A204.1 (cell line): ENCODE measurements at regions not wholly inside any gene's neighbourhood (a gene's known extent, or its start where the extent isn't known, plus 50 kb on each side); places are given as distances from the start of the nearest gene placed in this dataset.
"Not testable (repeated sequence)": the region's sequence is repeated elsewhere in the genome, so short reads cannot be mapped to it uniquely, and the experiment has no call there.

Source experiments
- FAIRE-seq: peaks from 2 replicates; lab custom pipeline; 2012; peaks lifted over from hg19 to GRCh38; lab: Jason Lieb, UNC

DNA sequence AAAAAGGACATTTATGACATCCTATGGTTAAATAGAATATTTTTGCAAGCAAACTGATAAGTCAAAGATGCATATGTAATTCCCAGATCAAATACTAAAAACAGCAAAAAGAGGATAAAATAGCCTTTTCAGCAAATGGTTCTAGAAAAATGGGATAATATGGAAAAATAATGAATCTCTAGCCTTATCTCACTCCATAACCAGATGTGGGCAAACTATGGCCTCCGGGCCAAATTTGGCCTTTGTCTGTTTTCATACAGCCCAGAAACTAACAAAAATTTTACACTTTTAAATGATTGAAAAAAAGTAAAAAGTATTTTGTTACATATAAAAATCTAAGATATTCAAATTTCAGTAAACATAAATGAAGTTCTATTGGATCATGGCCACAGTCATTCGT, 215.4 kb upstream of the PRSS1 start:
- no peak for FAIRE-seq

DNA sequence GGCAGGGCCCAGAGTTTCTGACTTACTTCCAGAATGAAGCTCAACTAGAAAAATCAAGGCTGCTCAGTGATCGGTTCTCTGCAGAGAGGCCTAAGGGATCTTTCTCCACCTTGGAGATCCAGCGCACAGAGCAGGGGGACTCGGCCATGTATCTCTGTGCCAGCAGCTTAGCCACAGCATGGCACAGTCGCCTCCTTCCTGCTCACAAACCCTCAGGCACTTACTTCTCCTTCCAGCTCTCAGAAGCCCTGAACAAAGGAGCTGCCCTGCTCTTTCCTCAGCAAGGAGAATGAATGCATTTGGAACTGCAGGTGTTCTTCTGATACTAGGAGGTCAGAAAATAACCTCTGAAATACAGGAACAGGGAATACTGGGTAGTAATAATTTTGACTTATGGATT, 219.7 kb upstream of the PRSS1 start:
- no peak for FAIRE-seq

DNA sequence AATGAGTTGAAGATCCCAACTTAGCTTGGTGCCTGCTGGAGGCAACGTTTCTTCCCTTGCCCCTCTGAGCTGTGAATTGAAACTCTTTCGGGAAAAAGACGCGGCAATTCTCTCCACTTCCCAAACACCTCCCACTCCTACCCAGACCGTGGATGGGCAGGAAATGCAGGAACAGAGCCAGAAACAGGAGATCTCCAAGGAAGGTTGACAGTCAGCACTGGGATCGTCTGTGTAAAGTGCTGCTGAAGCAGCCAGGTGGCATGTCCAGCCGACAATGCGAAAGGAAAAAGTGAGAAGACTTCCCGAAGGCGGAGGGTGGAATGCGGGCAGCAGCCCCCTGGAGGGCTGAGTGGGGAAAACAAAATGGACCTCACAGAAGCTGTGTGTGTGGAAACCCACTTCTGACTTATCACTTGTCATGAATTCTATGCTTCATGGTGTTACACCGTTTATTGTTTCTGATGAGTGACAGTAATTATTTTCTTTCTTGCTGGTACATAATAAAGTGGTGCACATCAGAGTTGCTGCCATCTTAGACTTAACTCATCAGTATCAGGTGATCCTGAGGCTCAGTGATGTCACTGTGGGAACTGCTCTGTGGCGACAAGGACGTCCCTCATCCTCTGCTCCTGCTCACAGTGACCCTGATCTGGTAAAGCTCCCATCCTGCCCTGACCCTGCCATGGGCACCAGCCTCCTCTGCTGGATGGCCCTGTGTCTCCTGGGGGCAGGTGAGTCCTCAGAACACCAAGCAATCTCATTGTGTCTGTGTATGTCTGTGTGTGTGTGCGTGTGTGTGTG, 220.5 kb upstream of the PRSS1 start:
- no peak for FAIRE-seq

DNA sequence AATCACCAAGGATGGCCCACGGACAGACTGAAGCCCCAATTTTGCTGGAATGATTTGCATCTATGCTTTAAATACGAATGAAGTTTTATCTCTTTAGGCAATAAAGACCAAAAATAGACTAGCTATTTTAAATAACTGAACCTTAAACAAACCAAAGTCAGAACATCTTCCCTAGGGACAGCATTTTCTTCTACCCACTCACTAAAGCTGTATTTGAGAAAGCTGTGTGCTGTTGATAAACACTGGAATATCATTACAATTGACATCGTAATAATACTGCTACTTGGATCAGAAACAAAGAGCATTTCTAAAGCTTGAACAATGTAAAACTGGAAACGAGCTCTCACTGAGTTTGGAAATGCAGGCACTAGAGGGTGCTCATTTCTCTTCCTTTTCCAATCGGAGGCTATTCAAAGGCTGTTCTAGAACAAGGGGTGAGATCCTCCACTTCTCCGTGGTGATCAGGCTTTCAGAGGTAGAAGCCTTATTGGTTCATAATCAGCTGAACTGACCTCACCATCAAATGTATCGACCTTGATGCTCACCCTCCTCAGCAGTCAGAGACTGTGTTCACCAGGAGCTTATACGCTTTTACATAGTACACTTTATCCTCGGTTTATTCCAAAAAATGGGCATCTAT, 225.3 kb upstream of the PRSS1 start:
- FAIRE-seq, result no peak

DNA sequence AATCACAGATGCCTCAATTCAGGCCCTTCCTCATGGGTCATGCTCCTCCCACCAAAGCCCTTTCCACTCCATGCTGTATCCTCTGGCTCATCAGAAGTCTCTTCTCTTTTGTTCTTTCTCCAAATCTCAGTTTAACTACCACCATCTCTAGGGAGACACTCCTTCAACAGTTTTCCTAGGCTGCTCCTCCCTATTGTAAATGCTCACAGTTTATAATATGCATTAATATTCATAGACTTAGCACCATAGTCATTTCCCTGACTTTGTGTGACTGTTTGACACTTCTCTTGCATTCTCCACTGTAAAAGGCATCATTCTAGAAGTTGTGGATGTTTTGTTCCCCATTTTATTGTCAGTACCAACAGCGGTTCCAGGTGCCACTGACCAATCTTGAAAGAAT, 226.5 kb upstream of the PRSS1 start:
- no peak for FAIRE-seq

DNA sequence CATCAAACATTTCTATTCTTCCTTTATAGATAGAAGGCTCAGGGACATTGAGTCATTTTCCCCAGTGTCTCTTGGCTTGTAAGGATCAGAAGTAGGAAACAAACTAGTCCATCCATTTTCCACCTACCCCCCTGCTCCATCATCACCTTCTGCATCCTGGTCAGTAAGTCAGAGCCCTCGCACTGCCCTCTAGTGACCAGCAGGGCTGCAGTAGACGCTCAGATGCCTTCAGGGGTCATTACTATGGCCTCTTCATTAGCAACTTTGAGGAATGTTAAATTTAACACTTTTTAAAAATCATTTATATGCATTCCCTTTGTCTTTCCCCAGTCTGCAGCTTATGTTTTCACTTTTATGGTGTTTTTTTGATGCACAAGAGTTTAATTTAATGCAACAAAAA, 228.4 kb upstream of the PRSS1 start:
- FAIRE-seq, result not testable (repeated sequence)

DNA sequence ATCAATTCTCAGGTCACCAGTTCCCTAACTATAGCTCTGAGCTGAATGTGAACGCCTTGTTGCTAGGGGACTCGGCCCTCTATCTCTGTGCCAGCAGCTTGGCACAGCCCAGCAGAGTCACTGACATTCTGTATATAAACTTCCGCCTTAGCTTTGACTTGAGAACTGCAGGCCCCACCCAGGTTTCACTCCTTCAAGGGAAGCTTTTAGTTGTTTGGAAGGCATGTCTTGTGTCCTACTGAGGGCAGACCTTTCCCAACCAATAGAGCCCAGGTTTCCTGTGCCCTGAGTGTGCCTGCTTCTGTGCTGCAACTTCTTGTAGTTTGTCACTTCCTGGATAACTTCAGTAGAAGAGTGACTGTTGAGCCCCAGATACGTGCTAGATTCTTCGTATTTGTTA, 228.8 kb upstream of the PRSS1 start:
- FAIRE-seq, result not testable (repeated sequence)

DNA sequence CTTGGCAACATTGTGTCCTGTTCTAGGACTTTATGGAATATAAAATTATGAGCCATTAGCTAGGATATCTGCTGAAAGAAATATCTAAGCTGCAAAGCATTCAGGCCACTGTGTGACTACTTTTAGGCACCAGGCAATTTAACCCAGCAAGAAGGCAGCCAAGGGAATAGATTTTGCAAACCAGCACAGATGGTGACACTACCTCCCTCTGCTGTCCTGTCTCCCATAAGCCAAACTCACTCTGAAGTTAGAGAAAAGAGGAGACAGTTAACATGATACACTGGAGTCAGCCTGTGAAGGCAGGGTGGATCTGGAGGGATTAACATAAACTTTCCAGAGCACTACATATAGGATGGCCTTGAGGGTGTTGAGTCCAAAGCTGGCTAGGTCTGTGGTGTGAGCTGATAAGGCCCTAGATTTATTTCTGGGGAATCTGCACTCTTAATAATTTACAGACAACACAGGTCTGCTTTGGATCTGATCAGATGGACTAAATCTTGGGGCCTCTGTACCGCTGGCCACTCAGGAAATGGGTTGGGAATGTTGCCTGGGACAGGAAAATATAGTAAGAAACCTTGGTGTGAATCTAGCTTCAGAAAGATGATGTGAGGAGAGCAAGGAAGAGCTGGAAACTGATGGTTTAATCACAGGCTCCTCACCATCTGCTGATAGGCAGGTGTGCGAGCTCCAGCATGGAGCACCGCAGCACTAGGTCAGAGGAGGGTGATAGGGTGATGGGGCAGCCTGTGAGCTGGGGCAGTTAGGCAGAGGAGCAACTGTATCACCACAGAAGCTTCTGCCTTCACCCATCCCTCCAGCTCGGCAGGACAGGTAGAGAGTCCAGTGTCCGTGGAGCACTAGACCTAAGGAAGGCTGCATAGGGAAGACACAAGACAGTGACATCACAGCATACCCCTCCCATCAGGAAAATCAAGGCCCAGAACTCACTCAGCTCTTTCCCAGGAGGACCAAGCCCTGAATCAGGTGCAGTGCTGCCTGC, 229.9 kb upstream of the PRSS1 start:
- no peak for FAIRE-seq

DNA sequence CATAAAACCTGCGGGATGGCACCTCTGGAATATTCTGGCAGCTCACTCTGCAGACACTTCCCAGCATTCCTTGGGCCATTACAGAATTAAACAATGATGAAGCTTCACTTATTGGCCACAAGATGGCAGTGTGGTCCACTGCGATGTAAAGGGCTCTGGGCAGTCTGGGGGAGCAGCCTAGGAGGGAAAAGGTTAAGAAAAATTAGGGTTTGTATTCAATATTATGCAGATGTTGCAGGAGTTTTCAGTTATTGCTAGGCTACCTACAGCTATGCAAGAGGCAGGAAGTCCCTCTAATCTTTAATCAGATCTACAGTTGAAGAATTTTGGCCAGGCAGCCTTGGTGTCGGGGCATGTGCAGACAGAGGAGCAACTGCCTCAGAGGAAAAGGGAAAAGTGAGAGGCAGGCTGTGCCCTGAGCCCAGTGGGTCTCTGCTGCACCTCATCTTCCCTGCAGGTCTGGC, 233.2 kb upstream of the PRSS1 start:
- no peak for FAIRE-seq

DNA sequence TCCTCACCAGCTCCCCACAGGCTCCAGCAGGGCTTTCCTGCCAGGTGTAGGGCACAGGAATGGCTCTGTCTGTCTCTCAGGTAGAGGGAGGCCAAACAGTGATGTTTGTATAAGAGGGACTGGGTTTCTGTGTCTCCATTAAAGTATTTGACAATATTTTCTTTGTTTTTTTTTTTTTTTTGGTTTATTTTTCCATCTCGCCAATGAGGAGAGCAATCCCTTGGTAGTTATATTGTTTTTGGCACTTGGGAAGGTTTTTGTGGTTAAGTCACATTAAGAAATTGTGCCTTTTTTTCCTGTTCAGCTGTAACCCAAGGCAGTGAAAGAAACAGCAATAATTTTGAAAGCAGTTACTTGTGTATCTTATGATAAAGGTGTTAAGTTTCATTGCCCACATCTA, 234.6 kb upstream of the PRSS1 start:
- not testable (repeated sequence) for FAIRE-seq

DNA sequence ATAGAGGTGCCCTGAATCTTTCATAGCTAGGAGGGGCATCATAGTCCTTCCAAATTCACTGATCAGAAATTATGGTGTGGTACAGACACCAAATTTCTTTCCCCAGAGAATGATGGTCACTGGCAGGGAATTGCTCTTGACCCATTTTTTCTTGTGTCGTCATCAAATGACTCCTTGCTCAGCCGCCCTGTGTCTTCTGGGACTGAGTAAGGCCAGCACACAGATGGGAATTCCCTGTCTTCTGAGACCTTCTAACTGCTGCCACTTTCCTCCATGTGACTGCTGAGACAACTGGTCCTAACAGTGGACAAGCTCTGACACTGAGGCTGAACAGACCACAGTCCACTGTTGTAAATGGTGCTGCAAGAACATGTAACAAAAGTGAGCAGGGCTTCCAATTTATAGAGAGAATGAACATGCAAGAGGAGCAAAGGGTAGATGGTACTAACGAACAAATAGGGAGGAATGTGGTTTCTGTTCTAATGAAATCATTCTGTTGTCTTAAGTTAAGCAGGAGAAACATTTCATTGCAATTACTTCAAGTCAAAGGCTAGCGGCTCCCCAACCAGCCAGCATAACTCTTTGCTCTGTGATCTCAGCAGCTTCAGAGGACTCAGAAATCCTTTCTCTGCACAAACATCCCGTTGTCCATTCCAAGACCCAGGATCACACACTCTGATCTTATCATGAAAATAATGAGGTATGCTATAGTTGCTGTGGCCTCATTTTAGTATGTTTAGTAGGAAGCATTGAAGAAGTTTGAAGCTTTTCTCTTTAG, 235.9 kb upstream of the PRSS1 start:
- no peak for FAIRE-seq

DNA sequence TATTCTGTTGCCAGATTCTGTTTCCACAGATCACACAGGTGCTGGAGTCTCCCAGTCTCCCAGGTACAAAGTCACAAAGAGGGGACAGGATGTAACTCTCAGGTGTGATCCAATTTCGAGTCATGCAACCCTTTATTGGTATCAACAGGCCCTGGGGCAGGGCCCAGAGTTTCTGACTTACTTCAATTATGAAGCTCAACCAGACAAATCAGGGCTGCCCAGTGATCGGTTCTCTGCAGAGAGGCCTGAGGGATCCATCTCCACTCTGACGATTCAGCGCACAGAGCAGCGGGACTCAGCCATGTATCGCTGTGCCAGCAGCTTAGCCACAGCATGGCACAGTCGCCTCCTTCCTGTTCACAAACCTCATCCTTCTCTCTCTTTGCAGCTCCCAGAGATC, 237.5 kb upstream of the PRSS1 start:
- FAIRE-seq, result no peak

DNA sequence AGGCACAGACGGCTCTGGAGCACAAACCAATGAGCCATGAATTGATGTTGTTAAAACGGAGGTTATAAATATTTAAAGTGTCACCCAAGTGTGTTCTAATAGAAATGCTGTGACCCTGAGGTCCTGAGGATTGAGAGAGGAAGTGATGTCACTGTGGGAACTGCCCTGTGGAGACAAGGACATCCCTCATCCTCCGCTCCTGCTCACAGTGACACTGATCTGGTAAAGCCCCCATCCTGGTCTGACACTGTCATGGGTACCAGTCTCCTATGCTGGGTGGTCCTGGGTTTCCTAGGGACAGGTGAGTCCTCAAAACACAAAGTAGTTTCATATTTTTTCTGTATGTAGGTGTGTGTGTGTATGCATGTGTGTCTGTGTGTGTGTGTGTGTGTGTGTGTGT, 237.9 kb upstream of the PRSS1 start:
- FAIRE-seq, result no peak

DNA sequence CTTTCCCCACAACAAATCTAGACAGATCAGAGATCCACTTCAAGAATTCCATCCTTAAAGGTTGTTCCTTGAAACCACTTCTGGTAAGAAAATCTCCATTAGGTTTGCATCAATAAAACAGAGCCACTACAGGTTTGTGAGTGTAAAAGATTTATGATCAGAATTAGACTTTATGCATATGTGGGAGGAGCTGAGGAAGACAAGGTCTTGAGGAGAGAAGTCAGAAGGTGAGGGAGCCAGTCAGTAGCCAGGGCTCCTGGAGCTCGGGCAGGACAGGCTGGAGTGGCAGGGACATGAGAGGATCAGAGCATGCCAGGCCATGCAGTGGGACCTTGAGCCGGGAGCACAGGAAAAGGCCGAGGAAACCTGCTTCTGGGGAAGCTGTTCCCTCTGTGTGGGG, 240.0 kb upstream of the PRSS1 start:
- not testable (repeated sequence) for FAIRE-seq

DNA sequence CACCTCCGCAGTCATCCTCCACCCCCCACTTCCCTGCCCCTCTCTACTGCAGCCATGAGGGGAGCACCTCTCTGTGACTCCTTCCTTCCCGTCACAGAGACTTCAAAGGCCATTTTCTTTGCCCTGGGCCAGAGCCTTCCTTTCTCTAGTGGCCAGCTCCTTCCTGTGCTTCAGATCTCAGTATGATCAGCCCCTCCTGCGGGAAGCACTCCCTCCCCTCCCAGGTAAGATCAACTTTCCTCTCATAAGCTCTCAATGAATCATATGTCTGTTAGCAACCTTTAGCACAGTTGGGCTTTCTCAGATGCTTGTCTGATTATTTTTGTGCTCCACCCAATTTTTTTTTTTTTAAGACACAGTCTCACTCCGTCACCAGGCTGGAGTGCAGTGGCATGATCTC, 241.0 kb upstream of the PRSS1 start:
- no peak for FAIRE-seq

DNA sequence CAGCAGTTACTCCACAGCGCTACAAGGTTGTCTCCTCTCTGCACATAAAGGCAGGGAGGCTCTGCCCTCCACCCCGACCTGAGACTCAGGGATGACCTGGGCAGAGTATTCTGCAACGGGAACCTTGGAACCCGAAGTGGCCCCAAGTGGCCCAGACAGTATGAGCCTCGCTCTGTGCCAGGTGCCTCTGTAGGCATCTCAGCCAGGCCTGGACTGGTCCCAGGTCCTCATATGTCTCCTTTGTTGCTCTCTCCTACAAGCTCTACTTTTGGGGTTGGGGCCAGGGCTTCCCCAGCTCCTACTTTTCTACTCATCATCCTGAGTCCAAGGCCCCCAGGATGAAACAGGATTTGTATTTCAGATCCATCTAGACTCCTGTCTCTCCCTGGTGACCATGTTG, 241.5 kb upstream of the PRSS1 start:
- no peak for FAIRE-seq

DNA sequence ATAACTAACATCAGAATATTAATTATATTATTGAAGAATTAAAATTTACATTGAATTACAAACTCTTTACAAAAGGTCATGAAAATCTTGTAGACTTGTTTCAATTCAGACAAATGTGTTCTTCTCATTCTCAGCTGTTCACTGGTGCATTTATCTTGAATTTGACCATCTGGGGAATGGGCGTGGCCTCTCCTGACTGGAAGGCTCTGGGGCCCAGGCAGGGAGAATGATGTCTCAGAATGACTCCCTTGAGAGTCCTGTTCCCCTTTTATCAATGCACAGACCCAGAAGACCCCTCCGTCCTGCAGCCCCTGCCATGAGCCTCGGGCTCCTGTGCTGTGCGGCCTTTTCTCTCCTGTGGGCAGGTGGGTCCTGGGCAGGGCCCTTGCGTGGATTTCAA, 242.2 kb upstream of the PRSS1 start:
- FAIRE-seq, result not testable (repeated sequence)

DNA sequence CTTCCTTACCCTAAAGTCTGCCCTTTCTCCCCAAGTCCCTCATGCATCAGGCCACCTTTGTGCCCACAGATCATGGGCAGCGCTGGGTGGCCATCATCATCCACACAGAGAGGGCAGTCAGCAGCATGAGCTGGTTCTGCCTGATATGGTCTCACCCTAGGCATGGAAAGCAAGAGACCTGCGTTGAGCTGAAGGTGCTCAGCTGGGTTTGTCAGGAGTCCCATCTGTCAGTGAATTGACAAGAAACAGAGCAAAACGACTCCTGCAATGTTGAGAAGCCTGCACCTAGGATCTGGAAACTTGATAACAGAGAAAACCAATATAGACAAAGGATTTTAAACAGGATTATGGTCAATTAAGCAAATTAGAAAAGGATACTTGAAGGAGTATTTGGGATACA, 242.7 kb upstream of the PRSS1 start:
- no peak for FAIRE-seq

DNA sequence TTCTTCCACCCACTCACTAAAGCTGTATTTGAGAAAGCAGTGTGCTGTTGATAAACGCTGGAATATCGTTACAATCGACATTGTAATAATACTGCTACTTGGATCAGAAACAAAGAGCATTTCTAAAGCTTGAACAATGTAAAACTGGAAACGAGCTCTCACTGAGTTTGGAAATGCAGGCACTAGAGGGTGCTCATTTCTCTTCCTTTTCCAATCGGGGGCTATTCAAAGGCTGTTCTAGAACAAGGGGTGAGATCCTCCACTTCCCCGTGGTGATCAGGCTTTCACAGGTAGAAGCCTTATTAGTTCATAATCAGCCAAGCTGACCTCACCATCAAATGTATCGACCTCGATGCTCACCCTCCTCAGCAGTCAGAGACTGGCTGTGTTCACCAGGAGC, 245.3 kb upstream of the PRSS1 start:
- not testable (repeated sequence) for FAIRE-seq

DNA sequence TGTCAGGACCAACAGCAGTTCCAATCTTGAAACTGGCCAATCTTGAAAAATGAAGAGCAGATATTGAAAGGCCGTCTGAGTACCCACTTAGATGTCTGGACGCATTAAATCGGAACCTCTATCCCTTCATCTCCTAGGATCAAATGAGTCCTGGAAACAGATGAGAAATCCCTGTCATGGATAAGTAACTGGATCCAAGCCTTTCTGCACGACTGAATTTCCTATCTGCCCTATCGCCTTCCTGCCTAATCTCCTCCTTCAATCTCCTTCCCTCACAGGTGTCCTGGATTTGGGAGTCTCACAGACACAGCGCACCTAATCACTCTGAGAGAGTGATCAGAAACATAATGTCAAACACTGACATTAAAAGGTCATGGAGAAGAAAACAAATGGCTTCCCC, 245.2 kb upstream of the PRSS58 start:
- no peak for FAIRE-seq

DNA sequence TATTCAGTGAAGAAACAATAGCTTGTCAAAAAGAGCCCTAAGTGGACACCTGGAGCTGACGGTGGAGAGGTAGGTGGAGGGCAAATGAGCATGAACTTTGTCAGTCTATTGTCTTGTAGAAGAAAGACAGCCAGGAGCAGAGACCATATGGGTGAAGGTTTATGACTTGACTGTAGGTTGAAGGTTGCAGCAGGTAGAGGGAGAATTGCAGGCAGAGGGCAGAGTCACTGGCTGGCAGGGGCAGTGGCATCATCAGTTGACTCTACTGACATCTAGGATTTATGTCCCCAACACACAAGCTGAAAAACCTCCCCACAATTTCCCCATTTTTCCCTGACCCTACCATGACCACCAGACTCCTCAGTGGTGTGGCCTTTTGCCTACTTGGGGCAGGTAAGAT, 243.6 kb upstream of the PRSS58 start:
- no peak for FAIRE-seq

DNA sequence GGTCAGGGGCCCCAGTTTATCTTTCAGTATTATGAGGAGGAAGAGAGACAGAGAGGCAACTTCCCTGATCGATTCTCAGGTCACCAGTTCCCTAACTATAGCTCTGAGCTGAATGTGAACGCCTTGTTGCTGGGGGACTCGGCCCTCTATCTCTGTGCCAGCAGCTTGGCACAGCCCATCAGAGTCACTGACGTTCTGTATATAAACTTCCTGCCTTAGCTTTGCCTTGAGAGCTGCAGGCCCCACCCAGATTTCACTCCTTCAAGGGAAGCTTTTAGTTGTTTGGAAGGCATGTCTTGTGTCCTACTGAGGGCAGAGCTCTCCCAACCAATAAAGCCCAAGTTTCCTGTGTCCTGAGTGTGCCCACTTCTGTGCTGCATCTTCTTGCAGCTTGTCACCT, 242.5 kb upstream of the PRSS58 start:
- FAIRE-seq, result no peak
